ENCODE measurements at regions not wholly inside any gene's neighbourhood (a gene's known extent, or its start where the extent isn't known, plus 50 kb on each side); places are given as distances from the start of the nearest gene placed in this dataset.

DNA sequence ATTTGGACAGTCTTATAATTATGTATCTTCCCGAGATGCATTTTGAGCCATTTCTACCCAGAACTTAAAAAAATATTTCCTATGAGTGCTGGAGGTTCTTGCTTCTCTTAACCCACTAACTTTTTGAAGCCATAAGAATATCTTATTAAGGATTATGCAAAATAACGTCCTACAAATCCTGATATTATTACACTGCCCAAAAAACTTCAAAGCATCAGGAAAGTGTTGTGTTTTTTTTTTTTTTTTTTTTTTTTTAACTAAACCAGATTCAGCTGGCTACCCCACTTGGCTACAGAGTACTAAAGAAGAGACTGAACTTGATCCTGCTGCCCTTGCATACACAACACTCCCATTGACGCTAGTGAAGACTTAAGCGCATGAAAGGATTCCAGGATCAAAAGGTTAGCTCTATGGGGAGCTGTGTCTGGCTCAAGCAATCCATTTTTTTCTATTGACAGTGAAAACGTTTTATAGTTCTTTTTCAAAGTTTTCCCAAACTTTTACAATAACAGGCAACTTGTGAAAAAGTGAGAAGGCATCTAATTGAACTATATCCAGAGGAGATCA, 141.4 kb downstream of the KCNRG start:
- no peak overlapping the region for H3K27ac ChIP-seq (ENCODE audit: low read depth, low read length, poor library complexity, severe bottlenecking)
- H3K4me1 ChIP-seq (ENCODE audit: insufficient read depth, low read length, poor library complexity, severe bottlenecking) = no peaks in the 10 kb centered on the region
- H3K36me3 ChIP-seq (ENCODE audit: insufficient read depth, low read length, poor library complexity, severe bottlenecking) = no peaks in the 10 kb centered on the region
- no TSS peak for BruUV-seq (replicated peaks)
- DNase-seq (ENCODE audit: low spot score) = no peak
- intact Hi-C loops (cut with micrococcal nuclease; ENCODE audit: unreplicated experiment) = no loop called here
- POLR2A ChIA-PET (ENCODE audit: low non-redundant PET) = interaction anchor here (0.7 kb wide), 1 partner anchor 857 kb away, joined by 6 read pairs; no protein-coding TSS in a partner anchor
- H3K27me3 ChIP-seq (replicated peaks; ENCODE audit: insufficient read depth, low read depth, low read length, poor library complexity) = no peaks in the 10 kb centered on the region
- H3K4me3 ChIP-seq (ENCODE audit: low read depth, low read length, poor library complexity, severe bottlenecking) = no peak overlapping the region
- H3K9me3 ChIP-seq (ENCODE audit: low read depth, low read length, poor library complexity, severe bottlenecking) = no peaks in the 10 kb centered on the region
- CTCF ChIA-PET = interaction anchor here (0.7 kb wide), 1 partner anchor 29 kb away, joined by 3 read pairs; no protein-coding TSS in a partner anchor
- TF ChIP-seq EZH2 (IDR thresholded peaks at IDR 0.05; ENCODE audit: borderline replicate concordance, low read depth, low read length, poor library complexity, severe bottlenecking) = no peak
- TF ChIP-seq, protein P1, sequence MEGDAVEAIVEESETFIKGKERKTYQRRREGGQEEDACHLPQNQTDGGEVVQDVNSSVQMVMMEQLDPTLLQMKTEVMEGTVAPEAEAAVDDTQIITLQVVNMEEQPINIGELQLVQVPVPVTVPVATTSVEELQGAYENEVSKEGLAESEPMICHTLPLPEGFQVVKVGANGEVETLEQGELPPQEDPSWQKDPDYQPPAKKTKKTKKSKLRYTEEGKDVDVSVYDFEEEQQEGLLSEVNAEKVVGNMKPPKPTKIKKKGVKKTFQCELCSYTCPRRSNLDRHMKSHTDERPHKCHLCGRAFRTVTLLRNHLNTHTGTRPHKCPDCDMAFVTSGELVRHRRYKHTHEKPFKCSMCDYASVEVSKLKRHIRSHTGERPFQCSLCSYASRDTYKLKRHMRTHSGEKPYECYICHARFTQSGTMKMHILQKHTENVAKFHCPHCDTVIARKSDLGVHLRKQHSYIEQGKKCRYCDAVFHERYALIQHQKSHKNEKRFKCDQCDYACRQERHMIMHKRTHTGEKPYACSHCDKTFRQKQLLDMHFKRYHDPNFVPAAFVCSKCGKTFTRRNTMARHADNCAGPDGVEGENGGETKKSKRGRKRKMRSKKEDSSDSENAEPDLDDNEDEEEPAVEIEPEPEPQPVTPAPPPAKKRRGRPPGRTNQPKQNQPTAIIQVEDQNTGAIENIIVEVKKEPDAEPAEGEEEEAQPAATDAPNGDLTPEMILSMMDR (conservative IDR thresholded peaks at IDR 0.05; ENCODE audit: low read depth, low read length) = no peak

DNA sequence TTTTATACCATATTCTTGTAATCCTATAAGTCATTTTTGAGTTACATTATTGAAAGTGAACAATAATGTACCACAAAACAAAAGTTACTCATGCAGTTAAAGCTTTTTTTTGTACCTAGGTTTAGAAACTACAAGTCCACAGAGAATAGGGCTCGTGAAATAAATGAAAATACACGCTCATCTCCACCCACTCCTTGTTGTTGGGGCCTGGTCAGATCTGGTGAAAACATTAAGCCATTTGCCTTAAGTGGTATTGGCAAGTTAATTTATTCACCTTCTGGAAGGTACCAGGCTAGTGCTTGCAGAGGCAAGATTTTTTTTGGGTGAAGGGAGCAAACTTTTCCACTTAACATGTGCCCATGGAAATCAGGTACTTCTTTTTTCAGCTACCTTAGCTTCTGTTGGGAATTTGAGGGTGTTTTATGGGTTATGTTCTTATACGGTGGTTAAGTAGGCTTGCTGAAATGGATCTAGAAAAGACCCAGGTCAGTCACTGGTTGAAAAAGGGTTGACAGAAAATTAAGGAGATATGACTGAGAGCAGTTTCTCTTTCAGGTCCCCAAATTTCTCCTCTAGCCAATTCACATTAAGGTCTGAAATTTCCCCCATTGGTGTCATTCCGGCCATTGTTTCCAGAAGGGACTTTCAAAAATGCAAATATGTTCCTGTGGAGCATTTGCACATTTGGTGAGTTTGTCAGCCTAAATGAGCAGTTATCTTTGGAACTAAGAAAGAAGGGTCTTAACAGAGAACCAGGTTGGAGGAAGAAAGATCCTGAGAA, 143.3 kb downstream of the KCNRG start:
- H3K4me3 ChIP-seq (ENCODE audit: low read depth, low read length, poor library complexity, severe bottlenecking) = no peak overlapping the region
- no peaks in the 10 kb centered on the region for H3K27me3 ChIP-seq (replicated peaks; ENCODE audit: insufficient read depth, low read depth, low read length, poor library complexity)
- H3K27ac ChIP-seq (ENCODE audit: low read depth, low read length, poor library complexity, severe bottlenecking) = no peak overlapping the region
- ChIA-PET CTCF (no interaction called here), POLR2A (ENCODE audit: low non-redundant PET) (no interaction called here)
- no peak for DNase-seq (ENCODE audit: low spot score)
- intact Hi-C loops (cut with micrococcal nuclease; ENCODE audit: unreplicated experiment) = no loop called here
- TF ChIP-seq, protein P1 (conservative IDR thresholded peaks at IDR 0.05; ENCODE audit: low read depth, low read length) = no peak
- TF ChIP-seq EZH2 (IDR thresholded peaks at IDR 0.05; ENCODE audit: borderline replicate concordance, low read depth, low read length, poor library complexity, severe bottlenecking) = no peak
- no peaks in the 10 kb centered on the region for H3K9me3 ChIP-seq (ENCODE audit: low read depth, low read length, poor library complexity, severe bottlenecking)
- H3K4me1 ChIP-seq (ENCODE audit: insufficient read depth, low read length, poor library complexity, severe bottlenecking) = no peaks in the 10 kb centered on the region
- no TSS peak for BruUV-seq (replicated peaks)
- no peaks in the 10 kb centered on the region for H3K36me3 ChIP-seq (ENCODE audit: insufficient read depth, low read length, poor library complexity, severe bottlenecking)

DNA sequence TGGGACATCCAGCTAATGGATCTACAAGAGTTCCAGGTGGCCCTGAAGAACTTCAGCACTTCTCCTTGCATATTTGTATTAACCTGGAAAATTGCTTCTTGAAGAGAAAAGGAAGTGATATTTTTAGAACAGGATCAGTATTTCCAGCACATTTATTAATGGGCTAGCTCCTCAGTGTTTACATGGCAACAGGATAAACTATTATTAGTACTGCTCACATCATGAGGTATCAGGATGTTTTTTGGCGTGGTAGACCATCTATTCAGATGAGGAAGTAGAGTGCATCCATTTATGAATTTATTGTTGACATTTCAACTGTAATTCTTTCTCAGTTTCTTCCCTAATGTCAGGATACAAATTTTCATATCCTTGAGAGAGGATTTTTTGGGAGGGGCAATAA, 144.4 kb downstream of the KCNRG start:
- no peak for DNase-seq (ENCODE audit: low spot score)
- TF ChIP-seq EZH2 (IDR thresholded peaks at IDR 0.05; ENCODE audit: borderline replicate concordance, low read depth, low read length, poor library complexity, severe bottlenecking) = no peak
- TF ChIP-seq, protein P1 (conservative IDR thresholded peaks at IDR 0.05; ENCODE audit: low read depth, low read length) = no peak
- intact Hi-C loops (cut with micrococcal nuclease; ENCODE audit: unreplicated experiment) = no loop called here
- Histone ChIP-seq H3K36me3 (ENCODE audit: insufficient read depth, low read length, poor library complexity, severe bottlenecking) (no peaks in the 10 kb centered on the region), H3K27me3 (replicated peaks; ENCODE audit: insufficient read depth, low read depth, low read length, poor library complexity) (no peaks in the 10 kb centered on the region), H3K9me3 (ENCODE audit: low read depth, low read length, poor library complexity, severe bottlenecking) (no peaks in the 10 kb centered on the region), H3K4me3 (ENCODE audit: low read depth, low read length, poor library complexity, severe bottlenecking) (no peak overlapping the region), H3K27ac (ENCODE audit: low read depth, low read length, poor library complexity, severe bottlenecking) (no peak overlapping the region), H3K4me1 (ENCODE audit: insufficient read depth, low read length, poor library complexity, severe bottlenecking) (no peaks in the 10 kb centered on the region)
- ChIA-PET CTCF (no interaction called here), POLR2A (ENCODE audit: low non-redundant PET) (no interaction called here)
- BruUV-seq (replicated peaks) = no TSS peak
